ENCODE measurements at regions not wholly inside any gene's neighbourhood (a gene's known extent, or its start where the extent isn't known, plus 50 kb on each side); places are given as distances from the start of the nearest gene placed in this dataset.
"Not testable (repeated sequence)": the region's sequence is repeated elsewhere in the genome, so short reads cannot be mapped to it uniquely, and the experiment has no call there.

GRCh38 chr4:118539412-118540077 is 145.6 kb upstream of the METTL14 start:
- TF ChIP-seq EZH2 (IDR thresholded peaks at IDR 0.05; ENCODE audit: borderline replicate concordance, low read length), result not testable (repeated sequence)
- peak; percentile 23; the same call in 1 of the 2 replicates for TF ChIP-seq CTCF (IDR thresholded peaks at IDR 0.05; ENCODE audit: low read length)

All from OCI-LY1 (cell line).